Activated CD8-positive, alpha-beta memory T cell treated with anti-CD3 and anti-CD28 coated beads for 36 hours (primary cell): ENCODE measurements at regions not wholly inside any gene's neighbourhood (a gene's known extent, or its start where the extent isn't known, plus 50 kb on each side); places are given as distances from the start of the nearest gene placed in this dataset.

ENCODE experiments used
- CTCF ChIA-PET: fragments of 350-600 bp; sonication (Branson Sonifier 250); formaldehyde crosslinking; loops from one replicate; lab custom pipeline; 2021; ENCODE audit warnings: antibody characterized with exemption; lab: Charles Lee
- POLR2A ChIA-PET: fragments of 350-600 bp; sonication (Branson Sonifier 250); formaldehyde crosslinking; loops from one replicate; lab custom pipeline; 2021; ENCODE audit warnings: antibody characterized with exemption; lab: Charles Lee

- ChIA-PET POLR2A (no interaction called here), CTCF (no interaction called here)
Measured at GRCh38 chr6:165092881-165093595, 216.4 kb downstream of the C6orf118 start.

- POLR2A ChIA-PET, result no interaction called here
- CTCF ChIA-PET, result no interaction called here
Measured at GRCh38 chr6:165091121-165091785, 218.2 kb downstream of the C6orf118 start.

GRCh38 chr6:165090242-165090641 lies 219.2 kb downstream of the C6orf118 start:
- CTCF ChIA-PET, result no interaction called here
- POLR2A ChIA-PET, result no interaction called here

- POLR2A ChIA-PET, result no interaction called here
- CTCF ChIA-PET, result no interaction called here
Measured at GRCh38 chr6:165086814-165087213, 222.6 kb downstream of the C6orf118 start.

DNA sequence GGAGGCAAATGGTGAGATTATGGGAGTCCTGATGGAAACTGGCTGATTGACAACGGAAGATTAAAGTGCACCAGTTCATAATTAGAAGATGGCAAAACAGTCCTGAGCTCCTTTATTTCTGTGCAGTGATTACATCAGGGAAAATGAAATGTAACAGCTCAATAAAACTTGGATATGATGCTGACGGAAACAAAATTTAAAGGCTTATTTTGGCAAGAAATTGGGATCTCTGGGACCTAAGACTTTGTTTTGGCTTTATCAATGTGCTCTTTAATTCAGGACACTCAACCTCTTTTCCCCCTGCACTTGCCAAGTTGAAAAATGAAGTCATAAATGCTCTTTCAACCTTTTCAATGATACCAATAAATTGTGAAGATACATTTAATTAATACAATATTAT lies 226.8 kb downstream of the C6orf118 start:
- CTCF ChIA-PET, result no interaction called here
- POLR2A ChIA-PET, result no interaction called here

DNA sequence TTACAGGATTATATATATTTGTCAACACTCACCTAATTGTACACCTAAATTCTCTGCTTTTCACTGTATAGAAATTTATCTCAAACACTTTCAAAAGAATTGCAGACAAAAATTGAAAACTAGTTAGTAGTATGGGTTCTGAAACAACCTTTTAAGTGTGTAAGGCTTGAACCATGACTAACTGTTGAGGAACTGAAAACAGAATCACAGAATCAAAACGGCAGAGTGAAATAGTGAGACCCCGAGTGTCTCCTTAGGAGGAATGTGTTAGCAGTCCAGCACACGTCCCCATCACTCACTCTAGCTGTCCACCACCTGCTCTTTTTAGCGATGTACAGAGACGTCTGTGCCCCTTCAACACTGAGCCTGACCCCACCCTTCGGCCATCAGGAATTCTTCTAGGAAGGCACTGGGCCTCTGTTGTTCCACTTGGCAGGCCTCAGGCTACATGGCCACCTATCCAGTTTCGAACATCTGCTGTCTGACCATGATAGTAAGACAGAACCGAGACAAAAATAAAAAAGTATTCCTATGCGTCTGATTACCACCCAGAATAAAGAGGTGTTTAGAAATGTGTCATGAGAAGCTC lies 227.4 kb downstream of the C6orf118 start:
- CTCF ChIA-PET, result no interaction called here
- POLR2A ChIA-PET, result no interaction called here

DNA sequence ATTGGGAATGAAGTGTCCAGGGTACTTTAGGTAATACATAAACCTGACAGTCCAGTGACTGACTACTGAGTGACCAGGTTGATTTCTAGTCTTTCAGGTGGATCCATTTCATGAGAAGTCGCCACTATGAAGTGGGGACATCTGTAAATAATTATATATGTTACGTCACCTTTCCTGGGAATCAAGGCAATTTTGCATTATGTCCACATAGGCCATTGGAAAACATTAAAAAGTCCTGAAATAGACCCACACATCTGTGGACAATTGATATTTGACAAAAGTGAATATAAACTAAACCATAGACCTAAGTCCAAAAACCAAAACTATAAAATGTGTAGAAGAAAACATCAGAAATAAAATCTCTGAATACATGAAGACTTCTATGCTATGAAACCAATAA lies 231.5 kb downstream of the C6orf118 start:
- ChIA-PET POLR2A (no interaction called here), CTCF (no interaction called here)

- CTCF ChIA-PET, result no interaction called here
Measured at GRCh38 chr6:165071906-165072305, 237.5 kb downstream of the C6orf118 start.

DNA sequence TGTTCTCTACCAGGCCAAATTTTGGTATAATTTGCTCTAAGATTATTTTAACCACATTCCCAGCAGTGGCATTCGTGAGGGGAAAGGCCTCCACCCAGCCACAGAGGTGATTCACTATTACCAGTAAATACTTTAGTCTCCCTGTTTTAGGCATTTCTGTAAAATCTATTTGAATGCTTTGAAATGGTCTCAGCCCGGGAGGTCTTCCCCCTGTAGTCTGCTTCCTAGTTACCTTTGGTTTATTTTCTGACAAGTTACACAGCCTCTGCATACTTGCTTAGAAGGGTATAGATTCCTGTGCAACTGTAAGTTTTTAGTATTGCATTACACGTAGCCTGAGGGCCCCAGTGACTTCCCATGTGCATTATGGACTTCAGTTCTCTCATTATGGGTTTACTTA lies 248.7 kb downstream of the C6orf118 start:
- CTCF ChIA-PET, result no interaction called here
- POLR2A ChIA-PET, result no interaction called here

More at GRCh38 chr6:165071906-165072305, 237.5 kb downstream of the C6orf118 start:
- POLR2A ChIA-PET, result no interaction called here

- ChIA-PET POLR2A (no interaction called here), CTCF (no interaction called here)
Measured at GRCh38 chr6:165059032-165059431, 250.4 kb downstream of the C6orf118 start.

DNA sequence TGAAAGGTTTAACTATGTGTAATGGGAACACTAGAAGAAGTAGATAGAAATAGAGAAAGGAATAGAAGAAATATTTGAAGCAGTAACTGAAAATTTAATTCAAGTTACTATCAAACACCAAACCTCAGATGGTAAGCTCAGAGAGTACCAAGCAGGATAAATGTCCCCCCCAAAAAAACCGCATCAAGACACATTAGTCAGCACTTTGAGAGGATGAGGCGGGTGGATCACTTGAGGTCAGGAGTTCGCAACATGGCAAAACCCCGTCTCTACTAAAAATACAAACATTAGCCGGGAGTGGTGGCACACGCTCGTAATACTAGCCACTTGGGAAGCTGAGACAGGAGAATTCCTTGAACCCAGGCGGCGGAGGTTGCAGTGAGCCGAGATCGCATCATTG lies 253.1 kb downstream of the C6orf118 start:
- ChIA-PET POLR2A (no interaction called here), CTCF (no interaction called here)

DNA sequence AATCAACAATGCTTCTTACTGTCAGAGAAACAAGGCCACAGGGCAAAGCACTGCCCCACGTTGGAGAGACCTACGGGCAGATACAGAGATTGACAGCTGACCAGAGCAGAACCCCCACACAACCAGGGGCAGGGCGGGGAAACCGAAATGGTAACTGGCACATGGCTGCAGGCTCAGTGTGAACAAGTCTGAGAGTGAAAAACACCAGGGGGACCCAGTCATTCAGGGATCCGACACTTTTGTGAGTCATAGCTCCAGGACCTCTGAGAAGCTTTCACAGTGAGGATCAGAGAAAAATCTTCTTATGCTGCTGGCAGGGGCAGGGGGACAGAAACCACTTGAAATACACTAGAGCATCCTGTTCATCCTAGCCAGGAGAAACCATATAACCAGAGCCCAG lies 254.2 kb downstream of the C6orf118 start:
- POLR2A ChIA-PET, result no interaction called here
- CTCF ChIA-PET, result no interaction called here

DNA sequence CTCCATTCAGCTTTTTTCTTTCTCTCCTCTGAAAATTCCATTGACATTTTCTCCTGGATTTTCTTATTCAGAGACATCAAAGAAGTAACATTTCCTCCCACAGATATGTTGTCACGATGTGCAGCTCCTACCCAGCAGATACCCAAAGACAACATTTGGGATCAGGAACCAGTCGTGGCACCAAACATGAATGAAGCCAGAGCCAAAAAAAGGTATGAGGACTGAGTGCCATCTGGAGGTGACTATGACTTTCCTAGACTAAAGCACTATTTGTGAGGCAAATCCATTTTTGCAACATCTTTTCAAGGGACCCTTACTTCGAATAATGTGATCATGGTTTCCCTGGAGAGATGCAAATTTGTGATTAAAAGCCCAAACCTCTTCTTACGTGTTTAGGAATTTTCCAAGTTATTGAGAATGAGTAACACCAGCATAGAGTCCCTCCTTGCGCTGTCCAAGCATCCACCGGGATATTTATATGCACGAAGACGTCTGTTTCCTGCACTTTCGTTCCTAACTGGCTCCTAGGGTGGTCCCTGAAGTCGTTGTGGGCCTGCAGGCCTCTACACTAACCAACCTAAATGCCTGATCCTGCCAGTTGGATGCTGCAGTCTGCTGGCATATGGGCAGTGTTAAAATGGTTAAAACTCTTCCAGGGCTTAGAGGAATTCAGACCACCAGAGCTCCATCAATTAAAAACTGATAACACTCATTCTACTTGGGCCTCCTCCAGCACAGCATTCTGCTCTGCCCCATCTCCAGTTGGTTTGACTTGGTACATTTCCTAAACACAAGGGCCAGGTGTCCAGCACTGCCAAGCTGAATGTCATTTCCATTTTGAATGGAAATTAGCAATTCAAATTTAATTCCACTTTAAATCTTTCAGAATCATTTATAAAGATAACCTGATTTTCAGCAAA lies 256.6 kb downstream of the C6orf118 start:
- ChIA-PET CTCF (no interaction called here), POLR2A (no interaction called here)

DNA sequence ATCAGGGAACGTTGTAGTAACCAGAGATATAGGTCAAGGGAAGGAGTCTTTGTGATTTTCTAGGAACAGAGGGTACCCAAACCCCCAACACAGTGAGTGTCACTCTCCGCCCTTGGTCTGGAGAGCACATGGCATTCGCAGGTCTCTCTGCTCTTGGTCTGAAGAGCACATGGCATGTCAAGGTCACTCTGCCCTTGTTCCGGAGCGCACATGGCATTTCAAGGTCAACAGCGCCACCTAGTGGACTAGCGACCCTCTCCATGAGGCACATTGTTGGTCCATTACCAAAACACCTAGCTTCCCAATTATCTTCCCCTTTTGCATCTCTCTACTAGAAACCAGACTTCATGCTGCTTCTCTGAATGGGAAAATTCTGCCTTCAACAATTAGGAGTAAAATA lies 260.0 kb downstream of the C6orf118 start:
- CTCF ChIA-PET, result no interaction called here
- POLR2A ChIA-PET, result no interaction called here

GRCh38 chr6:165047952-165048351 lies 261.5 kb downstream of the C6orf118 start:
- CTCF ChIA-PET, result no interaction called here
- POLR2A ChIA-PET, result no interaction called here

DNA sequence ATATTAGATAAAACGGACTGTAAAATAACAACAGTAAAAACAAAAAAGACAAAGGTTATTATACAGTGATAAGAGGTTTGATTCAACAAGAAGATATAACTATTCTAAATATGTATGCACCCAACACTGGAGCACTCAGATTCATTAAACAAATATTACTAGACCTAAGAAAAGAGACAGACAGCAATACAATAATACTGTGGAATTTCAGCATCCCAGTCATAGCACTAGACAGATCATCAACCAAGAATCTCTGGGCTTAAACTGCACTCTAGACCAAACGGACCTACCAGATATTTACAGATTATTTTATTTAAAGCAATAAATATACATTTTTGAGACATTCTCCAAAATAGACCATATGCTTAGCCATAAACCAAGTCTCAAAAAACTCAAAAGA lies 263.8 kb downstream of the C6orf118 start:
- CTCF ChIA-PET, result no interaction called here
- POLR2A ChIA-PET, result no interaction called here

DNA sequence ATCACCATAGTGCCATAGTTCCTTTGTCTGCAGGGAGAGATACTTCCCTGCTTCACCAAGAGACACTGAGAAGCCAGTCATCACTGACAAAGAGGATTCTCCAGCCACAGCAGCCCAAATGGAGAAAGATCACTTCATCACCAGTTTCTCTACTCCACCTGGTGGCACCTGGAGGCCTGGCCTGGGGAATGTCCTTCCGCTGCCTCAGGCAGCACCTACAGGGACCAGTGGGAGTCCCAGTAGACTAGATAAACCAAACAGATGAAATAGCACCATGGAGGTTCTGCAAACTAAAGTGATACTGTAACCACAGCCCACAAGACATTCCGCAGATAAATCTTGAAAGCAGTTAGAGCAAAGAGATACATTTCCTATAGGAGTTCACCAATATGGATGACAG lies 266.5 kb downstream of the C6orf118 start:
- POLR2A ChIA-PET, result no interaction called here
- CTCF ChIA-PET, result interaction anchor here (0.8 kb wide), 1 partner anchor 32 kb away, joined by 3 read pairs; no protein-coding TSS in a partner anchor

- CTCF ChIA-PET, result no interaction called here
- POLR2A ChIA-PET, result no interaction called here
Measured at GRCh38 chr6:165040440-165040839, 269.0 kb downstream of the C6orf118 start.

DNA sequence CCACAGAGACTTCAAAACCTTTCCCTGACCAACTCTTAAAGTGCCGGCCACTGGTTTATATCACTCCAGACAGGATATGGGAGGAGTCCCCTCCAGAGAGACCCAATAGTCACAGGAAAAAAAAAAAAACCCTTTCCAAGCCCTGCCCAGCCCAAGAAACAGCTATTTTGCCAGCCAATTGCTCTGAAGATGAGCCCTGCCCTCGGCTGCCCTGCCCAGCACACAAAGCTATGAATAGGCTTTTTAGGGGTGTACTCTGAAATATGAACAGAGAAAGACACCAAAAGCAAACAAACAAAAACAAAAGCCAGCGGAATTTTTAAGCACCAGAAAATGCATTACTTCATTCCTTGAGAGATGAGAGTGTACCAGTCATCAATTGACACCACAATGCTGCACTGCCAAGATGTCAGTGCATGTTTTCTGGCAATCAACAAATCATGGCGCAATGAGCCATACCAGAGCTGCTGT lies 275.1 kb downstream of the C6orf118 start:
- POLR2A ChIA-PET, result no interaction called here

GRCh38 chr6:165031502-165031901 lies 277.9 kb downstream of the C6orf118 start:
- ChIA-PET CTCF (no interaction called here), POLR2A (no interaction called here)

More for the DNA sequence above, 275.1 kb downstream of the C6orf118 start:
- CTCF ChIA-PET, result no interaction called here
